GM18861 (cell line): ENCODE measurements at regions not wholly inside any gene's neighbourhood (a gene's known extent, or its start where the extent isn't known, plus 50 kb on each side); places are given as distances from the start of the nearest gene placed in this dataset.
"Not testable (repeated sequence)": the region's sequence is repeated elsewhere in the genome, so short reads cannot be mapped to it uniquely, and the experiment has no call there.

Source experiments
- ATAC-seq: cut with Tn5 transposase; IDR thresholded peaks from one replicate; pipeline ENCODE4 v1.9.1; 2021; ENCODE audit not compliant: unreplicated experiment

DNA sequence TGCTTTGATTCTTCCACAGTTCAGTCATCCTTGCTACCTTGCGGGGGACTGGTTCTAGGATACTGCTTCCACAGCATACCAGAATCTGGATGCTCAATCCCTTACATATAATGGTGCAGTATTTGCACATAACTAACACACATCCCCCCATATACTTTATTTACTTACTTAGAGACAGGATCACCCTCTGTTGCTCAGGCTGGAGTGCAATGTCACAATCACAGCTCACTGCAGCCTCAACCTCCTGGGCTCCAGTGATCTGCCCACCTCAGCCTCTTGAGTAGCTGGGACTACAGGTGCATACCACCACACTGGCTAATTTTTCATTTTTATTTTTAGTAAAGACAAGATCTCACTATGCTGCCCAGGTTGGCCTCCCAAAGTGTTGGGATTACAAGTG lies 112.2 kb downstream of the GOSR1 start:
- ATAC-seq, result no peak

DNA sequence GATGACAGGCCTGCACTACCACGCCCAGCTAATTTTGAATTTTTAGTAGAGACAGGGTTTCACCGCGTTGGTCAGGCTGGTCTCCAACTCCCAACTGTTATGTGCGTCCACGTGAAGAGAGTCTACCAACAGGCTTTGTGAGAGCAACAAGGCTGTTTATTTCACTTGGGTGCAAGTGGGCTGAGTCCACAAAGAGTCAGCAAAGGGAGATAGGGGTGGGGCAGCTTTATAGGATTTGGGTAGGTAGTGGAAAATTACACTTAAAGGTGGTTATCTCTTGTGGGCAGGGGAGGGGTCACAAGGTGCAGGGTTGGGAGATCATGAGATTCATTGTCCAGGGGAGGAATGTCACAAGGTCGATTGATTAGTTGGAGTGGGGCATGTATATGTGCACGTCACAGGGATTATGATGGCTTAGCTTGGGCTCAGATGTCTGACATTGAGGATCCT lies 111.6 kb downstream of the GOSR1 start:
- ATAC-seq, result no peak

DNA sequence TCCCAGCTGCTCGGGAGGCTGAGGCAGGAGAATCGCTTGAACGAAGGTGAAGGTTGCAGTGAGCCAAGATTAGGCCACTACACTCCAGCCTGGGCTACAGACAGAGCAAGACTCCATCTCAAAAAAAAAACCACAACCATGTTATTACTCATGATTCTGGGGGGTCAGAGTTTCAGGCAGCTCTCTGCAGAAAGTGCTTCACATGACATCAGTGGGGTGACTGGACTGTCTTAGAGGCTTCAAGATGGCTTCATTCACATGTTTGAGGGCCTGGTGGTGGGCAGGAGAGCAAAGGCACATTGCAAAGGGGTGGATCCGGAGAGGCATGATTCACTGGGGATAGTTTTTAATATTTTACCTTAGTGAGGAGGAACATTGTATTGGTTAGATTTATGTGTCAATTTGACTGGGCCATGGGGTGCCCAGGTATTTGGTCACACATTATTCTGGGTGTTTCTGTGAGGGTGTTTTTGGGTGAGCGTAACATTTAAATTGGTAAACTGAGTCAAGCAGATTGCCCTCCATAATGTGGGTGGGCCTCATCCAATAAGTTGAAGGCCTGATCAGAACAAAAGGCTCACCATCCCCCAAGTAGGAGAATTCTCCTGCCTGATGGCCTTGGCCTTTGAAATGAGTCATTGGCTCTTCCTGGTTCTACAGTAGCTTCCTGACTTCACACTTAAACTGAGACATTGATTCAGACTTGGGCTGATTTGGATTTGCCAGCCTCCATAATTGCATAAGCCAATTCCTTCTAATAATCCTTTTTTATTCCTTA lies 109.8 kb downstream of the GOSR1 start:
- ATAC-seq, result no peak

DNA sequence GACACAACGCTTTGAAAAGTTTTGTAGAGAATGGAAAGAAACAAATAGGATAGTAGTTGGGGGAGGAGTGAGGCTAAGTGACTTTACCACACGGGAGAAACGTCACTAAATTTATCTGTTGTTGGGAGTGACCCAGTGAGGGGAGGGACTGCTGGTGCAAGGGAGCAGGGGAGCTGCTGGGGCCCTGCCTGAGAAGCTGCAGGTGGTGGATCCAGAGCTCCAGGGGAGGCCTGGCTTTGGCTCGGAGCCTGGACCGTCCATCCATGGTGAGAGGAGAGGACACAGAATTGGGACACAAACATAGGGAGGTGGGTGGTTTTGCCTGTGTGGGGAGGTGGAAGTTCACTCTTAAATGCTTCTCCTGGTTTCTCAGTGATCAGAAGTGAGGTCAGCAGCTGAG lies 107.6 kb downstream of the GOSR1 start:
- no peak for ATAC-seq

DNA sequence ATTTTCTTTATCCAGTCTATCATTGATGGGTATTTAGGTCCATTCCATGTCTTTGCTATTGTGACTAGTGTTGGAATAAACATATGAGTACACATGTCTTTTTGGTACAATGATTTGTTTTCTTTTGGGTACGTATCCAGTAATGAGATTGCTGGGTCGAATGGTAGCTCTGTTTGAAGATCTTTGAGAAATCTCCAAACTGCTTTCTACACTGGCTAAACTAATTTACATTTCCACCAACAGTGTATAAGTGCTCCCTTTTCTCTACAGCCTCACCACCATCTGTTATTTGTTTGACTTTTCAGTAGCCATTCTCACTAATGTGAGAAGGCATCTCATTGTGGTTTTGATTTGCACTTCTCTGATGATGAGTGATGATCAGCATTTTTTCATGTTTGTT lies 103.7 kb downstream of the GOSR1 start:
- ATAC-seq, result no peak

DNA sequence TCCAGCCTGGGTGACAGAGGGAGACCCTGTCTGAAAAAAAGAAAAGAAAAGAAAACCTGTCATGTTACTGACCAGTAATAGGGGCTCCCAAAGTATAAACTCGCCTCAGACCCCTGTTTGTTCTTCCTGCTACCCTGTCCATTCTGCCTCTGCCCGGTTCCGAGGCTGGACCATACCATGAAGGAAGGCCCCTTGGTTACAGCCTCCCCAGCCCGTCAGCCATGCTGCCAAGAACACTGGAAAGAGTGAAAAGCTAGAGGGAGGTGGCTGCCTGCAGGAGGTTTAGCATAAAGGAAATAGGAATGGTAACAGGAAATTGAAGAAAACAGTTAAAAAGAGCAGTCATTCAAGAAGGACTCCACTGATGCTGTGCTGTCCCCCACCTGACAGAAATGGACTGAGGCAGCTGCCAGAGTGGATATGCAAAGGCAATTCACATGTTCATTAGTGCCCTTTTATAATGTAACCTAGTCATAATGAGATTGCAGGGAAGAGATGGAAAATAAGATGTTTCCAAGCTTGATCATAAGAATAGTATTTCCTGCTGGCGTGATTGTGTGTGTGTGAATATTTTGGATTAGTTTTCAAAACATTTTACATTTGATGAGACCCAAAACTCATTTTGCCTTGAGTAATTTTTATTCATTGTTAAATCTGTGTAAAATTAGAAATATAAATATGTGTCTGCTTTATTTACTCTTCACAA lies 102.6 kb downstream of the GOSR1 start:
- no peak for ATAC-seq

DNA sequence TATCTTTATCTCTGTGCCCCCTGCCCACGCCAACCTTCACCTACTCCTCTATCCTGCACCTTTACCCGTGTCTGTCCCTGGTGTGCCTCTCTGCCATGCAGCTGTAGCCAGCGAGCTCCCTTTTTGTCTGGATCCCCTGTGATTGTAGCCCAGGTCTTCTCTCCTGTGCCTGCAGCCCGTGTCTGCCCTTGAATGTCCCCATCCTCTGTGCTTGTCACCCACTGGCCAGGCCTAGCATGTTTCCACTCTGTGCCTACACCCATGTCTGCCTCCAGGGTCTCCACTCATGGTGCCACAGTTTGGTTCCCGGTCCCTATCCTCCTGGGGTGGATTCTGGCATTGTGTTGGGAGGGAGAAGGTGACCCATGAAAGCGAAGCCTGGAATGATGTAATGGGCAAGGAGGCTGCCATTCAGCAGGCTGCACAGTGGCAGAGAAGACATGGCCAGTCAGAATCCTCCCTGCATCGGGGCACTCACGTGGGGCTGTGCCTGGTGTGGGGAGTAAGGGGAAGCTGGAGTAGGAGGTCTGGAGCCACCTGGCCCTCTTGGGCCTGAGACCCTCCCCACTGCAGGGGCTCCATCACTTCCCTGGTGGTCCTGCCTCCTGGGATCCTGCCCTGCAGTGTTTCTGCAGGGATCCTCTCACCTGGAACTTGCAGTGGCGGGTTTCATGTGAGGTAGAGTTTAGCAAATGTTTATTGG lies 101.0 kb downstream of the GOSR1 start:
- not testable (repeated sequence) for ATAC-seq
